Fibroblast of lung (primary cell): ENCODE measurements at regions not wholly inside any gene's neighbourhood (a gene's known extent, or its start where the extent isn't known, plus 50 kb on each side); places are given as distances from the start of the nearest gene placed in this dataset.

Source experiments
- DNase-seq, 2 donors: peaks; one replicate each; pipeline versions ENCODE4 v3.0.0 to v3.0.0-alpha.2; 2010; ENCODE audit warnings: low read depth in 2 of 2
- H2AFZ ChIP-seq: 2 replicates; pipeline ENCODE4 v1.5.1; 2012; ENCODE audit warnings: low read length, control low read depth, inconsistent platforms
- H3K27ac ChIP-seq: 2 replicates; pipeline ENCODE4 v1.5.1; 2011; ENCODE audit warnings: low read length, control low read depth; ENCODE audit not compliant: insufficient read depth
- H3K27me3 ChIP-seq: 2 replicates; pipeline ENCODE4 v1.5.1; 2011; ENCODE audit warnings: mild to moderate bottlenecking, low read length; ENCODE audit not compliant: control insufficient read depth, insufficient read depth
- H3K36me3 ChIP-seq: 2 replicates; pipeline ENCODE4 v1.5.1; 2011; ENCODE audit warnings: low read length; ENCODE audit not compliant: control insufficient read depth, insufficient read depth
- H3K4me1 ChIP-seq: 2 replicates; pipeline ENCODE4 v1.5.1; 2011; ENCODE audit warnings: low read length; ENCODE audit not compliant: control insufficient read depth, insufficient read depth; ENCODE audit errors: extremely low read depth
- H3K4me2 ChIP-seq: 2 replicates; pipeline ENCODE4 v1.5.1; 2011; ENCODE audit warnings: low read length, control low read depth; ENCODE audit not compliant: insufficient read depth; ENCODE audit errors: extremely low read depth
- H3K4me3 ChIP-seq, 4 experiments: fragments of 200-600 bp in 1 of 4; sonication (generic) in 1 of 4; replicated peaks in 1 of 4; 2 replicates each; pipeline ENCODE4 v1.5.1; 2011 to 2016; ENCODE audit warnings: low read length in 4 of 4, low read depth in 3 of 4, mild to moderate bottlenecking in 3 of 4, control low read depth in 2 of 4, inconsistent platforms in 1 of 4, mixed read lengths in 1 of 4; ENCODE audit not compliant: insufficient read depth in 1 of 4; ENCODE audit errors: control extremely low read depth in 1 of 4
- H3K79me2 ChIP-seq: 2 replicates; pipeline ENCODE4 v1.5.1; 2012; ENCODE audit warnings: mild to moderate bottlenecking, low read length, inconsistent platforms; ENCODE audit not compliant: control insufficient read depth, insufficient read depth
- H3K9ac ChIP-seq: 2 replicates; pipeline ENCODE4 v1.5.1; 2011; ENCODE audit warnings: mild to moderate bottlenecking, low read length, control low read depth; ENCODE audit not compliant: insufficient read depth
- H3K9me3 ChIP-seq: 2 replicates; pipeline ENCODE4 v1.5.1; 2012; ENCODE audit warnings: low read depth, low read length; ENCODE audit not compliant: control insufficient read depth, insufficient read depth
- H4K20me1 ChIP-seq: 2 replicates; pipeline ENCODE4 v1.5.1; 2011; ENCODE audit warnings: low read length; ENCODE audit not compliant: control insufficient read depth, insufficient read depth; ENCODE audit errors: extremely low read depth
- CTCF ChIP-seq, 2 donors: IDR thresholded peaks in 1 of 2; conservative IDR thresholded peaks in 1 of 2; 1 replicate in 1 of 2; 2 replicates in 1 of 2; pipeline ENCODE4 v1.5.1; 2011 to 2012; ENCODE audit warnings: low read length in 2 of 2, control low read depth in 1 of 2, inconsistent platforms in 1 of 2, low read depth in 1 of 2, mild to moderate bottlenecking in 1 of 2
- EZH2 ChIP-seq: IDR thresholded peaks from 2 replicates; pipeline ENCODE4 v1.5.1; 2012; ENCODE audit warnings: low read length, control low read depth, mild to moderate bottlenecking; ENCODE audit errors: missing control alignments

GRCh38 chr2:140154706-140155105, 1374.5 kb upstream of the NXPH2 start:
- Histone ChIP-seq H3K79me2 (no peaks in the 10 kb centered on the region), H4K20me1 (no peaks in the 10 kb centered on the region), H3K4me3 (no peak overlapping the region), H3K4me1 (no peaks in the 10 kb centered on the region), H3K4me2 (no peak overlapping the region), H2AFZ (no peak overlapping the region), H3K27me3 (no peaks in the 10 kb centered on the region), H3K27ac (no peak overlapping the region), H3K9me3 (no peaks in the 10 kb centered on the region), H3K9ac (no peak overlapping the region), H3K36me3 (no peaks in the 10 kb centered on the region)
- no peak for TF ChIP-seq CTCF (conservative IDR thresholded peaks at IDR 0.05 in 1 of 2, IDR thresholded peaks at IDR 0.05 in 1 of 2; ENCODE audit: low read depth in 1 of 2, low read length in 2 of 2)
- no peak for TF ChIP-seq EZH2
- DNase-seq = peak; percentile 3 to 20

GRCh38 chr2:140154271-140154670, 1374.1 kb upstream of the NXPH2 start:
- no peaks in the 10 kb centered on the region for H3K4me1 ChIP-seq
- no peaks in the 10 kb centered on the region for H3K36me3 ChIP-seq
- H2AFZ ChIP-seq = no peak overlapping the region
- TF ChIP-seq EZH2 = no peak
- TF ChIP-seq CTCF (conservative IDR thresholded peaks at IDR 0.05 in 1 of 2, IDR thresholded peaks at IDR 0.05 in 1 of 2; ENCODE audit: low read depth in 1 of 2, low read length in 2 of 2) = no peak
- no peaks in the 10 kb centered on the region for H4K20me1 ChIP-seq
- DNase-seq = no peak
- no peaks in the 10 kb centered on the region for H3K9me3 ChIP-seq
- no peak overlapping the region for H3K4me3 ChIP-seq
- no peaks in the 10 kb centered on the region for H3K79me2 ChIP-seq
- H3K4me2 ChIP-seq = no peak overlapping the region
- no peaks in the 10 kb centered on the region for H3K27me3 ChIP-seq
- H3K9ac ChIP-seq = no peak overlapping the region
- no peak overlapping the region for H3K27ac ChIP-seq

DNA sequence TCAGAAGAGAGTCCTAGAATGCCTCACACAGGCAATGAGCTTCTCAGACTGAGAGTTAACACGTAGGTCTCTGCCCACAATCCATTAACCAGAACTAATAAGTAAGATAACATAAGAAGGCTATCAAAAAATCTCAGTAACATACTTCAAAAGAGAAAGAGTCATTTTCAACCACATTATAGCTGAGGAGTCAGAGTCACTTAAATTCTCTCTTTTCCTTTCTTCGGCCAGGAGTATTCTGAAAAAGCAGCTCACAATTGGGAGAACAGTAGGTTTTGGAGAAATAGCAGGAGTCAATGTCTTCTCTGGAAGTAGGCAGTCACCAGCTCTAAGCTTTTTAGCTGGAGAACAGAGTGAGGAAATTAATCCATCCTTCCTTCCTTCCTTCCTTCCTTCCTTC, 1364.4 kb upstream of the NXPH2 start:
- no peak overlapping the region for H3K9ac ChIP-seq
- H3K9me3 ChIP-seq = no peaks in the 10 kb centered on the region
- TF ChIP-seq EZH2 (no peak), CTCF (conservative IDR thresholded peaks at IDR 0.05 in 1 of 2, IDR thresholded peaks at IDR 0.05 in 1 of 2; ENCODE audit: low read depth in 1 of 2, low read length in 2 of 2) (no peak)

More for the DNA sequence above, 1364.4 kb upstream of the NXPH2 start:
- no peak overlapping the region for H2AFZ ChIP-seq
- no peaks in the 10 kb centered on the region for H3K27me3 ChIP-seq
- DNase-seq = no peak
- no peak overlapping the region for H3K27ac ChIP-seq
- H4K20me1 ChIP-seq = no peaks in the 10 kb centered on the region
- H3K79me2 ChIP-seq = no peaks in the 10 kb centered on the region
- no peaks in the 10 kb centered on the region for H3K36me3 ChIP-seq
- no peaks in the 10 kb centered on the region for H3K4me1 ChIP-seq
- no peak overlapping the region for H3K4me2 ChIP-seq
- no peak overlapping the region for H3K4me3 ChIP-seq
